HepG2 (cell line): ENCODE measurements at regions not wholly inside any gene's neighbourhood (a gene's known extent, or its start where the extent isn't known, plus 50 kb on each side); places are given as distances from the start of the nearest gene placed in this dataset.
A peak's percentile ranks its signal among the peaks of the same experiment; 100 is the strongest.

Experiments
- GATAD1 ChIP-seq: IDR thresholded peaks from 2 replicates; pipeline ENCODE4 v1.6.1; 2016; ENCODE audit warnings: missing genetic modification reagents, missing compliant biosample characterization
- HINFP ChIP-seq: sonication (generic); formaldehyde crosslinking; IDR thresholded peaks from 2 replicates; pipeline ENCODE4 v1.4.0; 2020; ENCODE audit warnings: low read depth, mild to moderate bottlenecking, missing genetic modification reagents
- HMGXB3 ChIP-seq: sonication (generic); formaldehyde crosslinking; IDR thresholded peaks from 2 replicates; pipeline ENCODE4 v1.4.0; 2020; ENCODE audit warnings: missing genetic modification reagents, borderline replicate concordance
- KDM5A ChIP-seq: fragments of 200-600 bp; sonication (generic); IDR thresholded peaks from 2 replicates; pipeline ENCODE4 v1.7.0; 2018; ENCODE audit warnings: antibody characterized with exemption, mild to moderate bottlenecking, low read length, borderline replicate concordance
- NFYB ChIP-seq: sonication (generic); formaldehyde crosslinking; IDR thresholded peaks from 2 replicates; pipeline ENCODE4 v1.4.0; 2020; ENCODE audit warnings: missing genetic modification reagents
- NR3C1 ChIP-seq: sonication (generic); formaldehyde crosslinking; IDR thresholded peaks from 2 replicates; pipeline ENCODE4 v1.4.0; 2020; ENCODE audit warnings: missing genetic modification reagents
- PCBP2 ChIP-seq: fragments of 200-400 bp; formaldehyde crosslinking; optimal IDR thresholded peaks from 2 replicates; pipeline ENCODE3; 2018; ENCODE audit warnings: low read length, low read depth; ENCODE audit not compliant: poor library complexity, severe bottlenecking
- POGZ ChIP-seq: sonication (generic); formaldehyde crosslinking; IDR thresholded peaks from 2 replicates; pipeline ENCODE4 v1.4.0; 2020; ENCODE audit warnings: mild to moderate bottlenecking, missing genetic modification reagents
- RAD51 ChIP-seq: fragments of 450-650 bp; IDR thresholded peaks from 2 replicates; pipeline ENCODE4 v1.6.1; 2016; ENCODE audit warnings: borderline replicate concordance
- SALL1 ChIP-seq: sonication (generic); formaldehyde crosslinking; IDR thresholded peaks from 2 replicates; pipeline ENCODE4 v1.8.0; 2022; ENCODE audit warnings: mild to moderate bottlenecking, missing genetic modification reagents
- ZBTB7A ChIP-seq: sonication (generic); formaldehyde crosslinking; IDR thresholded peaks from 2 replicates; pipeline ENCODE4 v1.8.0; 2022; ENCODE audit warnings: mild to moderate bottlenecking, missing genetic modification reagents
- ZC3H13 ChIP-seq: sonication (generic); formaldehyde crosslinking; IDR thresholded peaks from 2 replicates; pipeline ENCODE4 v1.8.1; 2023; ENCODE audit warnings: mild to moderate bottlenecking, missing genetic modification reagents, moderate library complexity
- ZKSCAN8 ChIP-seq: IDR thresholded peaks from 2 replicates; pipeline ENCODE4 v1.6.1; 2016; ENCODE audit warnings: borderline replicate concordance, missing genetic modification reagents, missing compliant biosample characterization
- ZNF124 ChIP-seq: sonication (generic); formaldehyde crosslinking; IDR thresholded peaks from 2 replicates; pipeline ENCODE4 v1.4.0; 2020; ENCODE audit warnings: missing genetic modification reagents
- ZNF260 ChIP-seq: sonication (generic); formaldehyde crosslinking; IDR thresholded peaks from 2 replicates; pipeline ENCODE4 v1.4.0; 2020; ENCODE audit warnings: missing genetic modification reagents, low read depth, mild to moderate bottlenecking, borderline replicate concordance
- ZNF441 ChIP-seq: sonication (generic); formaldehyde crosslinking; IDR thresholded peaks from 2 replicates; pipeline ENCODE4 v1.7.0; 2021; ENCODE audit warnings: missing genetic modification reagents, borderline replicate concordance
- ZNF546 ChIP-seq: sonication (generic); formaldehyde crosslinking; conservative IDR thresholded peaks from 2 replicates; pipeline ENCODE4 v1.8.1; 2023; ENCODE audit warnings: mild to moderate bottlenecking, missing genetic modification reagents
- ZNF556 ChIP-seq: sonication (generic); formaldehyde crosslinking; IDR thresholded peaks from 2 replicates; pipeline ENCODE4 v1.4.0; 2020; ENCODE audit warnings: mild to moderate bottlenecking, missing genetic modification reagents, borderline replicate concordance
- TF ChIP-seq, protein P1 (sequence below): sonication (generic); formaldehyde crosslinking; IDR thresholded peaks from 2 replicates; pipeline ENCODE4 v1.4.0; 2020; ENCODE audit warnings: mild to moderate bottlenecking, missing genetic modification reagents, borderline replicate concordance
- TF ChIP-seq, protein P2 (sequence below): sonication (generic); formaldehyde crosslinking; IDR thresholded peaks from 2 replicates; pipeline ENCODE4 v1.4.0; 2020; ENCODE audit warnings: missing genetic modification reagents

DNA sequence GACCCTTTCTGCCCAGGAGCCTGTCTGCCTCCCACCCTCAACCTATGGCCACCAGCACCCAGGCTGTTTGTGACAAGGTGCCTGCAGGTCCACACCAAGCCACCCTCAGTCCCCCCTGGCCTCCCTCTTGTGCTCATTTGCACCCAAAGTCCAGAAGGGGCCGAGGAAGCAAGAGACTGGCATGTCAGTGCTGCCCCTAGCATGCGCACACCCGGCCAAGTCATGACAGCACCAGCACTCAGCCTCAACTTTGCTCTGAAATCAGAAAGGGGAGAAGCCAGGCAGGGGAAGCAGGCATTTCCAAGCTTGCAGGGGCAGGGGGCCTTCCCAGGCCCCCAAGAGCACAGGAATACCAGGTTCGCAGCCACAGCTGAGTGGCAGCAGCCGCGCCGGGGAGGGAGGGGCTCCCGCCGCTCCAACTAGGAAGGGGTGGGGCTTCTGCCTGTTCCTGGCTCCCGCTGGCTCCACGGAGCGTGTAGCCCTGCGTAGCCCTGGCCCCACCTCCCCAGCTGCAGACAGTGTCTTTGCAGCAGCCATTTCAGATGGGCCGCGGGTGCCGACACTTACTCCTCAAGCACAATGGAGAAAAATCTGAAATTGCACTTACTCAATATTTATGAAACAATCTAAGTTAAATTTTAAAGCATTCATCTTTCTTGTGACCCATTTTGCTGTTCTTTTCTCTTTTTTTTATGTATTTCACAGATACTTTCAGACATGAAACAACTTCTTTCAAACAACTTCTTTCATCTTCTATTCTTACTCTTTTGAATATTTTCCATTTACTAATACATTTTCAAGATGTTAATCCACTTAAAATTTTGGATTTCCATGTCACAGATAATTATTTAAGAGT lies 54.9 kb upstream of the ABCB5 start (continued):
- TF ChIP-seq, protein P1, sequence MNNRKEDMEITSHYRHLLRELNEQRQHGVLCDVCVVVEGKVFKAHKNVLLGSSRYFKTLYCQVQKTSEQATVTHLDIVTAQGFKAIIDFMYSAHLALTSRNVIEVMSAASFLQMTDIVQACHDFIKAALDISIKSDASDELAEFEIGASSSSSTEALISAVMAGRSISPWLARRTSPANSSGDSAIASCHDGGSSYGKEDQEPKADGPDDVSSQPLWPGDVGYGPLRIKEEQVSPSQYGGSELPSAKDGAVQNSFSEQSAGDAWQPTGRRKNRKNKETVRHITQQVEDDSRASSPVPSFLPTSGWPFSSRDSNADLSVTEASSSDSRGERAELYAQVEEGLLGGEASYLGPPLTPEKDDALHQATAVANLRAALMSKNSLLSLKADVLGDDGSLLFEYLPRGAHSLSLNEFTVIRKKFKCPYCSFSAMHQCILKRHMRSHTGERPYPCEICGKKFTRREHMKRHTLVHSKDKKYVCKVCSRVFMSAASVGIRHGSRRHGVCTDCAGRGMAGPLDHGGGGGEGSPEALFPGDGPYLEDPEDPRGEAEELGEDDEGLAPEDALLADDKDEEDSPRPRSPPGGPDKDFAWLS: no peak
- TF ChIP-seq ZC3H13 (CRISPR knock-in tag): no peak
- no peak for TF ChIP-seq ZBTB7A (CRISPR knock-in tag)
- TF ChIP-seq KDM5A: no peak
- no peak for TF ChIP-seq ZNF556 (CRISPR knock-in tag)
- TF ChIP-seq, protein P2, sequence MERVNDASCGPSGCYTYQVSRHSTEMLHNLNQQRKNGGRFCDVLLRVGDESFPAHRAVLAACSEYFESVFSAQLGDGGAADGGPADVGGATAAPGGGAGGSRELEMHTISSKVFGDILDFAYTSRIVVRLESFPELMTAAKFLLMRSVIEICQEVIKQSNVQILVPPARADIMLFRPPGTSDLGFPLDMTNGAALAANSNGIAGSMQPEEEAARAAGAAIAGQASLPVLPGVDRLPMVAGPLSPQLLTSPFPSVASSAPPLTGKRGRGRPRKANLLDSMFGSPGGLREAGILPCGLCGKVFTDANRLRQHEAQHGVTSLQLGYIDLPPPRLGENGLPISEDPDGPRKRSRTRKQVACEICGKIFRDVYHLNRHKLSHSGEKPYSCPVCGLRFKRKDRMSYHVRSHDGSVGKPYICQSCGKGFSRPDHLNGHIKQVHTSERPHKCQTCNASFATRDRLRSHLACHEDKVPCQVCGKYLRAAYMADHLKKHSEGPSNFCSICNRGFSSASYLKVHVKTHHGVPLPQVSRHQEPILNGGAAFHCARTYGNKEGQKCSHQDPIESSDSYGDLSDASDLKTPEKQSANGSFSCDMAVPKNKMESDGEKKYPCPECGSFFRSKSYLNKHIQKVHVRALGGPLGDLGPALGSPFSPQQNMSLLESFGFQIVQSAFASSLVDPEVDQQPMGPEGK (CRISPR knock-in tag): peak; percentile 11; the same call in 1 of the 2 replicates
- no peak for TF ChIP-seq NR3C1
- no peak for TF ChIP-seq ZKSCAN8 (CRISPR knock-in tag)
- TF ChIP-seq NFYB (CRISPR knock-in tag): peak; percentile 40; the same call in 1 of the 2 replicates
- TF ChIP-seq ZNF546 (CRISPR knock-in tag): no peak
- TF ChIP-seq RAD51: no peak
- TF ChIP-seq GATAD1 (CRISPR knock-in tag): no peak
- no peak for TF ChIP-seq ZNF260 (CRISPR knock-in tag)
- 0 out of 2 replicates have a peak, but pooled peaks have one; percentile 31 for TF ChIP-seq POGZ (CRISPR knock-in tag)
- TF ChIP-seq HINFP (CRISPR knock-in tag): no peak
- TF ChIP-seq ZNF441: no peak
- TF ChIP-seq ZNF124 (CRISPR knock-in tag): no peak
- TF ChIP-seq HMGXB3: no peak
- no peak for TF ChIP-seq SALL1 (CRISPR knock-in tag)
- TF ChIP-seq PCBP2: no peak
